HK-2 (cell line): ENCODE measurements at regions not wholly inside any gene's neighbourhood (a gene's known extent, or its start where the extent isn't known, plus 50 kb on each side); places are given as distances from the start of the nearest gene placed in this dataset.

Source experiments
- DNase-seq: peaks from one replicate; pipeline ENCODE4 v3.0.0-alpha.2; 2018; ENCODE audit not compliant: unreplicated experiment

GRCh38 chr5:56550227-56550626 lies 265.1 kb upstream of the MAP3K1 start:
- DNase-seq: no peak

GRCh38 chr5:56549096-56549886 lies 266.1 kb upstream of the MAP3K1 start:
- no peak for DNase-seq

- no peak for DNase-seq
Measured at GRCh38 chr5:56545016-56545415, 270.3 kb upstream of the MAP3K1 start.

GRCh38 chr5:56543441-56544388 lies 271.6 kb upstream of the MAP3K1 start:
- no peak for DNase-seq

GRCh38 chr5:56540266-56540665 lies 275.1 kb upstream of the MAP3K1 start:
- DNase-seq: no peak

- DNase-seq: no peak
Measured at GRCh38 chr5:56538580-56538979, 276.8 kb upstream of the MAP3K1 start.

GRCh38 chr5:56535347-56535746 lies 280.0 kb upstream of the MAP3K1 start:
- DNase-seq: no peak

- DNase-seq: peak; percentile 44
Measured at GRCh38 chr5:56534102-56534829, 281.1 kb upstream of the MAP3K1 start.

- DNase-seq: no peak
Measured at GRCh38 chr5:56532466-56532865, 282.9 kb upstream of the MAP3K1 start.

GRCh38 chr5:56530626-56531138 lies 284.7 kb upstream of the MAP3K1 start:
- DNase-seq: no peak

GRCh38 chr5:56529666-56530430 lies 285.5 kb upstream of the MAP3K1 start:
- no peak for DNase-seq

- peak; percentile 39 for DNase-seq
Measured at GRCh38 chr5:56527174-56527573, 288.2 kb upstream of the MAP3K1 start.

GRCh38 chr5:56525113-56525512 lies 290.2 kb upstream of the MAP3K1 start:
- DNase-seq: peak; percentile 40

GRCh38 chr5:56523790-56524575 lies 290.9 kb upstream of the ANKRD55 start:
- no peak for DNase-seq

- no peak for DNase-seq
Measured at GRCh38 chr5:56522960-56523359, 289.8 kb upstream of the ANKRD55 start.

GRCh38 chr5:56522169-56522568 lies 289.0 kb upstream of the ANKRD55 start:
- no peak for DNase-seq

GRCh38 chr5:56520986-56521730 lies 288.0 kb upstream of the ANKRD55 start:
- no peak for DNase-seq

- DNase-seq: no peak
Measured at GRCh38 chr5:56518820-56519219, 285.7 kb upstream of the ANKRD55 start.

GRCh38 chr5:56517011-56517416 lies 283.9 kb upstream of the ANKRD55 start:
- DNase-seq: no peak

GRCh38 chr5:56516441-56516840 lies 283.3 kb upstream of the ANKRD55 start:
- DNase-seq: no peak
